HG03139 (cell line): ENCODE measurements at regions not wholly inside any gene's neighbourhood (a gene's known extent, or its start where the extent isn't known, plus 50 kb on each side); places are given as distances from the start of the nearest gene placed in this dataset.

Experiments used
- ATAC-seq: cut with Tn5 transposase; IDR thresholded peaks from one replicate; pipeline ENCODE4 v1.9.1; 2021; ENCODE audit not compliant: unreplicated experiment

DNA sequence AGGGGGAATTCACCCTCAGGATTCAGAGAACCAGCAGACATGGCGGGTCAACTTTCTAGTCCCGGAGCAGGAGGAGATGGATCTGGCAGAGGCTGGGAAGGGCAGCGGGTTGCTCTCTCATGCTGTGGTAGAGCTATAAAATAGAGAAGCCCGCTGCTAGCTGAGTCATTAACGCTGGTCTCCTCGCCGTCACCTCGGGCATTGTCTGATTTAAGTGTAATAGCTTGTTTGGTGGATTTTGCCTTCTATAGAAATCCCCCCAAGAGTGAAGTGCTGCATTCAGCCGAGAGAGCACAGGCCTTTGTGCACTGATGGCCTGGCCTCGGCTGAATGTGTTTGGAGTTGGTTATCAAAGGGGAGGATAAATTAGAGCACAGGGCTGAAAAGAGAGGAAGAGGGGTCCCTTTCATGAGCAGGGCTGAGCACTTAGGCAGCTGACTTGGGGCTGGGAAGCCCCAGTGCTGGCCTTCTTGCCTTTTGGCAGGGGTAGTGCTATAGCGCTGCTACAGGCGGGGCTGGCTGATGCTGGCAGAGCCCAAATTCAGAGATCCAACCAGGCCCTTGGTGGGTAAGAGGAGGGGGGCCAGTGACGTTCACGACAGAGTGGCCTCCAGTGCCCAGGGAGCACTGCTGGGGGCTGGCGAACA lies 161.1 kb upstream of the CADM1 start:
- no peak for ATAC-seq

DNA sequence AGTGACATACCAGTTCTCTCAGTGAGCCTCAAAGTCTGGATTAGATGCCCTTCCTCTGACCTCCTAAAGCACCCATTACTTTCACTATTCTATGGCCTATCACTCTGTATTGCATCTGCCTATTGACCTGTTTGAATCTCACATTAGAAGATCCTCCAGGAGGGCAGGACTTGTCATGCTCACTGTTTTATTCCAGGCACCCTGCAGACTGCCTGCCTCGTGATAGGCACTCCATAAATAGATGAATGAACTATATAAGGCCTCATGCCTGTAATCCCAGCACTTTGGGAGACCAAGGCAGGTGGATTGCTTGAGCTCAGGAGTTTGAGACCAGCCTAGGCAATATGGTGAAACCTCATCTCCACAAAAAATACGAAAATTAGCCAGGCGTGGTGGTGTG lies 160.1 kb upstream of the CADM1 start:
- no peak for ATAC-seq

DNA sequence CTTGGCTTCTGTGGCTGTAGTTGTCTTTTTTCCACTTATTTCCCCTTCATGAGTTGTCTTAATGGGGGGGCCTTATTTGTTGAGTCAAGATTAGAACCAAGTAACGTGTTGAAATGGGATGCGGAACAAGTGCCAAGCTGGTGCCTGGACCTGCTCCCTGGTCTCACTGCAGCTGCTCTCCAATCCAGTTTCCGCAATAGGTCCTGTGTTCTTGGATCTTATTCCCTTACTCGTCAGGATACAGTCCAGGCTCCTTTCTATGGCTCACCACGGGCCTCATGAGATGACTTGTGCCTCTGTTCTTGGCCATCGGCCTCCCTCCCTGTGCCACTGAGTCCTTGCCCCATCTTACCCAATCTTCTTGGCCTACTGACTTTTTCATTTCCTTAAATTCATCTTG lies 159.6 kb upstream of the CADM1 start:
- ATAC-seq = no peak

GRCh38 chr11:115660030-115660805 lies 156.0 kb upstream of the CADM1 start:
- ATAC-seq = no peak

- no peak for ATAC-seq
Measured at GRCh38 chr11:115659061-115659963, 155.1 kb upstream of the CADM1 start.

GRCh38 chr11:115657586-115657985 lies 153.4 kb upstream of the CADM1 start:
- no peak for ATAC-seq

DNA sequence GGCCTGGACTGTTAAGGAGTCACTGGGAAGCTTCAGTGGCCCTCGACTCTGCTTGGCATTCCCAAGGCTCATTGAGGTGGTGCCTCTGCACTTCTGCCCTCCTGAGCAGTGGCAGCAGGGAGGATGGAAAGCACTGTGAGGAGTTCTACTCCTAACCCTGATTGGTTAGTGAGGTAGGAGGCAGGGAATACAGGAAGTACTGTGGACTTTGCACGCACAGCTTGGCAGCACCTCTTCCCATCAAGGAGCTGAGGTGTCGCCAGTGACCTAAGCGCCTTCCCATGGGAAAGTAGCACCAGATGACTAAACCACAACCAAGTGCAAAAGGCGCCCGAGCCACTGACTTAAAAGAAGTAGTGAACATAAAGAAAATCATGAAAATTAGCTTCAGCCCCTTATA lies 152.5 kb upstream of the CADM1 start:
- ATAC-seq = no peak

DNA sequence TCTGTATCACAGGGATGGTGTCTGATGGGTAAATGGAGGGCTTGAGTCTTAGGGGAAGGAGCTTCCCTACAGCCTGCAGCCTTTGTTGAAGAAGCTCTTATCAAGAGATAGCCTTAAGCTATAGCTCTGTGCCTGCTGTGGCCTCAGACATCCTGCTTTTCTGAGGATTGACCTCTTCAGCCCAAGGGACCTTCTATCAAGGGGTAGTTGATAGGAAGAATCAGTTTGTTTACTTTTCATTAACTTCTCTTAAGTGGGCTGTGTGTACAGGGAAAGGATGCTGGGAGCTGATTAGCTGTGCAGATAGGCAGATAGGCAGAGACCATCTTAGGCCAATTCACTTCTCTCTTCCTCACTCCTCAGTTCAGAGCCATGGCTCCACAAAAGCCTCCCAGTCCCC lies 151.8 kb upstream of the CADM1 start:
- no peak for ATAC-seq

GRCh38 chr11:115654792-115655191 lies 150.6 kb upstream of the CADM1 start:
- ATAC-seq = no peak

DNA sequence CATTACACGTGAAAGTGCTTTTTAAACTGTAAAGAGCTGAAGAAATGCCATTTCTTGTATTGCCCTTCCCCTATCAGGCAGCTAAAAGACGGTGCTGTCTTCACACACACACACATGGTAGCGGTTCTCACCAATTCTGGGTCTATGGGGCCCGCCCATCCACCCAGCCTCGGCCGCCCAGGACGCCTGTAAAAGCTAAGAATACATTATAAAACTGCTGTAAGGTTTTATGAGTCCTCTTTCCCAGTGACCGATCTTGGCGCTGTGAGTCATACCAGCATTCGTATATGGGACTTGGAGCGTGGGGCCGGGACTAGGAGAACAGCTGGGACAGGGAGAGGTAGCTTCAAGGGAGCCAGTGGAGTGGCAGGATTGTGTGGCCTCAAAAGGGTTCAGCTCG lies 149.7 kb upstream of the CADM1 start:
- ATAC-seq = no peak

DNA sequence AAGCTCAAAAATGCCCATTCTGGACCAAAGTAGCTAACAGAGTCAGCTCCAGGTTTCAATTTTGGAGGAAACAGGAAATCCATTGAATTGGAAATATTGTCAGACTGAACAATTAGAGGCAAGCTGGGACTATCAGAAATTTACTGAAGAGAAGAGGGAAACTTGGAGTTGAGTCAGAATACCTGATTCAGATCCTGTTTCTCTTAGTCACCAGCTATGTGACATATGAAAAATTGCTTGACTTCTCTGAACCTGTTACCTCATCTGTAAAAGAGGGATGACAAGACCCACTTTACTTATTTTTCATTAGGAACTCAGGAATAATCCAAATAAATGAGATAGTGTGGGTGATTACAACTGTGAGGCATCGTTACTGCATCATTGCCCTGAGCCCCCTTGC lies 148.9 kb upstream of the CADM1 start:
- ATAC-seq = no peak

- no peak for ATAC-seq
Measured at GRCh38 chr11:115652496-115652895, 148.3 kb upstream of the CADM1 start.

DNA sequence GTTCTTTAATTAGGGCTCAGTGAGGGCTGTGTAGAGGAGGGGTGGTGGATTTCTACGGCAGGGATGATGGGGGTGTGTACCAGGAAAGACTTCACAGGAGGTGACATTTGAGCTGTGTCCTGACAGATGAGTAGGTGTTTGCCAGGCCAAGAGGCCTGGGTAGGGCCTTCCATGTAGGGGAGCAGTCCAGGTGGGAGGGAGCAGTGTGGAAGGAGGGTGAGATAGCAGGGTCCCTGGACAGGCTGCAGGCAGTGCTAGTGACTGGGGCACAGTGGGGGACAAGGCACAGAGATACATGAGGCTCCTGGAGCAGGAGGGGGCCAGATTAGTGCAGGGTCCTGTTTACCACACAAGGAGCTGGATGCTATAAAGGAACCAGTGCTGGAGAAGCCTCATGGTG lies 147.9 kb upstream of the CADM1 start:
- ATAC-seq = no peak

DNA sequence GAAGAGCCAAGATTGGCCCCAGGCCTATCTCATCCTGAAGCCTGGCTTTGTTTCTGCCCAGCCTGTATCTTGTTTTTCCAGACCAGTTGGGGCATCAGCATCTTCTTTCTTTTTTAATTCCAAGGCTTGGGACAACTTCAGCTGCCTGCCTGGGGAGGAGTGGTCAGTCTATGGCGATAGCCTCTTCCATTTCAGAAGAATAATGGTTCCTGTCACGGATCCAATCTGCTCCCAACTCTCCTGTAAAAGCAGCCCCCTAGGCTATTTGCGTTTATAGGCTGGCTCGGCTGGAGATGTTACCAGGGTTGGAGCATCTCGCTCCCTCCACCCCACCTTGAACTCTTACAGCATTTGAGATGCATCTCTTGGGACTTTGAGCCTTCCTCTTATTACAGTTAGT lies 145.2 kb upstream of the CADM1 start:
- ATAC-seq = no peak

GRCh38 chr11:115645631-115646317 lies 141.6 kb upstream of the CADM1 start:
- ATAC-seq = no peak

GRCh38 chr11:115644856-115645255 lies 140.6 kb upstream of the CADM1 start:
- no peak for ATAC-seq

GRCh38 chr11:115643549-115644270 lies 139.5 kb upstream of the CADM1 start:
- ATAC-seq = no peak

- no peak for ATAC-seq
Measured at GRCh38 chr11:115642660-115643059, 138.4 kb upstream of the CADM1 start.

DNA sequence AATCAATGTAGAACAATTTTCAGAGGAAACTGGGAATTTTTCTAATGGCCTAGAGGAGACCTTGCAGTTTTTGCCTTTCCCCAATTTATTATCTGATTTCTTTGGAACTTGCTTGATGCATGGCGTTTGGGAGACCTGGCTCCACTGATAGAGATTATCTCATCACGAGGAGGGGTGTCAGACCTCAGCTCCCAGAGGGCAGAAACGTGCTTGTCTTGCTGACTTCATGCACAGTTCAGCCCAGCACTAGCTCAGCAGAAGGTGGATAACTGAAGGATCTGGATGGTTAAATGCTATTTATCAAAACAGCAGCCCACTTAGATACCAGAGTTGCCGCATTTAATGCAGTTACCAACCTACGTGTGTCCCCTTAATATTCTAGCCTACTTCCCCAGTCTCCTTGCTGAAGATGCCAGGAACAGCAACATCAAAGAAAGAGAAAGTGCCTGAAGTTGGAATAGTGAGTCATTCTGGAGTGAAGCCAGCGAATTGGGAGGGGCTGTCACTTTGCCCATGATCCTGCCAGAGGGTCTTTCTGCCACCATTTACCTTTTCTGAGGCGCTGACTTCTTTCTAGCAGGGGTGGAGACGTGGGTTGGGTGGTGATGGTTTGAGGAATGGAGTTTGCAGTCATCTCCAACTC lies 133.5 kb upstream of the CADM1 start:
- no peak for ATAC-seq
